HT-29 (cell line): ENCODE measurements at regions not wholly inside any gene's neighbourhood (a gene's known extent, or its start where the extent isn't known, plus 50 kb on each side); places are given as distances from the start of the nearest gene placed in this dataset.
"Not testable (repeated sequence)": the region's sequence is repeated elsewhere in the genome, so short reads cannot be mapped to it uniquely, and the experiment has no call there.

Experiments used
- DNase-seq: peaks from one replicate; pipeline ENCODE4 v3.0.0-alpha.2; 2015; ENCODE audit warnings: low spot score

DNA sequence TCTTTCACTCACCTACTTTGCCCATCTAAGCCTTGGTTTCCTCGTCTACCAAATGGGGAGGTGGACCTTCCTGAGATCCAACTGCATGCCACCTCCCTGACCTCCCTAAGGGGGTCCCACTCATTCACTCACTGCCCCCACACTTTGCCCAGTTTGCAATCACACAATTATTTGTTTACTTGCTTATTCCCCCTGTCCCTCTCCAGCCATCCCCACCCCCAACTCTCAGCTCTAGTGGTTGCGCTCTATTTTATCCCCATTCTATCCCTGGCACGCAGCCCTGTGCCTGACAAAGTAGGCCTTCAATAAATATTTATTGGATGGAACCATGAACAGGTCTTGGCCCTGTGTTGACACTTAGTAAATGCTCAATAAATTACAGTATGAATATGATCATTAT, 130.8 kb upstream of the LARP1 start:
- DNase-seq: no peak

DNA sequence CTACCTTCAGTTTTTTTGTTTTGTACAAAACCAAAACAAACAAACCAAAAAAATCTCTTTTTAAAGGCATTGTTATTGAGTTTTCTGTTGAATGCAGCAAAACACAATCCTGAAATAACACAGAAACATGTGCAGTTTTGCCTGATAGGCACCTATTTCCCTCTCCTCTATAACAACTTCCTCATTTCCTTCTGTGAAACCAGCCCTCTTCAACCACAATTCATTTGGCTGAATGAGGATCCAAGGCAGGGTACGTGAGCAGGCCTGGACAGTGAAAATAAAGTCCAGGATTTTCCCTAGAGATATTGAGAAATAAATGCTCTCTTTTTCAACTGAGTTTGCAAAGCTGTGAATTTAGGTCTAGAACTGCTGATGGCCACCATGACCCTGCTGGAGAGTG, 134.8 kb upstream of the LARP1 start:
- DNase-seq: no peak

DNA sequence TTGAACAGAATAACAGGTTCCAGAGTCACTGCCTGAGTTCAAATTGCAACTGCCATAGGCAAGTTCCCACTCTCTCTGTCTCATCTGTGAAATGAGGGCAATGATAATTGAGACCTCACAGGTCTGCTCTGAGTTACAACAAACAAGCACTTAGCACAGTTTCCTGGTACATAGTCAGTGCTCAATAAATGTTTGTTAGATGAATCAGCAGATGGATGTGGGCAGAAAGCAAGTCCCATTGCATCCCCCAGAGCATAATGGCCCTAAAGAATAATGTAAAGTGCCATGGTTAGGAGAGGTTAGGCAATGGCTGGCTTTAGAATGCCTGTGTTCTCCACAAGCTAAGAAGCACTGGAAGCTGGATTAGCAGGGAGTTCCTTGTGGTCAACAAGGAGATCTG, 136.5 kb upstream of the LARP1 start:
- no peak for DNase-seq

DNA sequence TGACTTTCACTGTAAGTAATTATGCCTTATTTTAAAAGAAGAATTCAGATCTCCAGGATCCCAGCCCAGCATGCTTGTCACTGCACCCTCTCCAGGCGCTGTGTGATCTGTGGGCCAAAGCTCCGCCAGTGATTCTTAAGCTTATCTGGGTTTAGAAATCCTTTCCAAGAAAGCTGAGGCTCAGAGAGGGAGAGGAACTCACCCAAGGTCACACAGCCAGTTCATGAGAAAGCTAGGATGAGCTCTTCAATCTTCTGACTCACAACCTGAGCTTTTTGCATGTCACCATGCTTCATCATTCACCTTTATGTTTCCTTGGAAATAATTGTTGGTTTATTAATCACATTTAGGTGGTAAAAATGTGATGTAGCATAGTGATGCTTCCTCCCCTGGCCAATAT, 136.6 kb upstream of the HAND1 start:
- DNase-seq: no peak

DNA sequence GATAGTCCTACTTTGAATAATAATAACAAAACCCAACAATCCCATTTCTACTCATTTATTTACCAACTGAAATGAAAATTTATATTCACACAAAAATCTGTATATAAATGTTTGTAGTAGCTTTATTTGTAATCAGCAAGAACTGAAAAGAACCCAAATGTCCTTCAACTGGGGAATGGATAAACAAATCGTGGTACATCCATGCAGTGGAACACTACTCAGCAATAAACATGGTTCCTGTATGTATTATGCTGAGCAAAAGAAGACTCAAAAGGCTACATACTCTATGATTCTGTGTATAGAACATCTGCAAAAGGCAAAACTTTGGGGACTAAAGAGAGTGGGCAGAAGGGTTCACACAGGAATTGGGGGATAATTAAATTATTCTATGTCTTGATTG, 136.1 kb upstream of the HAND1 start:
- DNase-seq: no peak

DNA sequence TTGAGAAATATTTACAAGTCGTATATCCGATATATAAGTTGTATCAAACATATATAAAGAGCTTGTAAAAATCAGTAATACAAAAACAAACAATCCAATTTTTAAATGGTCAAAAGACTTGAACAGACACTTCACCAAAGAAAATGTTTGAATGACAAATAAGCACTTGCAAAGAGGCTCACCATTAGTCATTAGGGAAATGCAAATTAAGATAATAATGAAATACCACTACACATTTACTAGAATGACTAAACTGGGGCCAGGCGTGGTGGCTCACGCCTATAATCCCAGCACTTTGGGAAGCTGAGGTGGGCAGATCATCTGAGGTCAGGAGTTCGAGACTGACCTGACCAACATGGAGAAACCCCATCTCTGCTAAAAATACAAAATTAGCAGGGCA, 134.6 kb upstream of the HAND1 start:
- DNase-seq: no peak

DNA sequence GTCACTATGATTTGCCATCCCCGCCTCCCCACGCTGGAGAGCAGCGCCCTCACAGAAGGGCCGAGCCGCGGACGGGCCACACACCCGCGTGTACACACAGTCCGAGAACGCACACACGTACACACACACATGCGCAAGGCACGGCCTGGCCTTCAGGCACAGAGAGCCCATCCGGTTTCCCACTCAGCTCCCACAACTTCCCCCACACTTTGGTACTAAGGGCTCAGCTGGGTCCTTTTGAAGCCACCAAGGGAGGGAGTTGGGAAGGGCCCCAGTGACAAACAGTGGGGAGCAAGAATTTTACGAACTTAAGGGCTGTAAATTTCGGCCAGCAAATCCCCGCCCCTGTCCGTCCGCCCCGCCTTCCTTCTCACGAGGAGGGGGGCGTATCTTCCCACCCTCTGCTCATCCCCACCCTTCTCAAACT, 133.3 kb upstream of the HAND1 start:
- DNase-seq: no peak

DNA sequence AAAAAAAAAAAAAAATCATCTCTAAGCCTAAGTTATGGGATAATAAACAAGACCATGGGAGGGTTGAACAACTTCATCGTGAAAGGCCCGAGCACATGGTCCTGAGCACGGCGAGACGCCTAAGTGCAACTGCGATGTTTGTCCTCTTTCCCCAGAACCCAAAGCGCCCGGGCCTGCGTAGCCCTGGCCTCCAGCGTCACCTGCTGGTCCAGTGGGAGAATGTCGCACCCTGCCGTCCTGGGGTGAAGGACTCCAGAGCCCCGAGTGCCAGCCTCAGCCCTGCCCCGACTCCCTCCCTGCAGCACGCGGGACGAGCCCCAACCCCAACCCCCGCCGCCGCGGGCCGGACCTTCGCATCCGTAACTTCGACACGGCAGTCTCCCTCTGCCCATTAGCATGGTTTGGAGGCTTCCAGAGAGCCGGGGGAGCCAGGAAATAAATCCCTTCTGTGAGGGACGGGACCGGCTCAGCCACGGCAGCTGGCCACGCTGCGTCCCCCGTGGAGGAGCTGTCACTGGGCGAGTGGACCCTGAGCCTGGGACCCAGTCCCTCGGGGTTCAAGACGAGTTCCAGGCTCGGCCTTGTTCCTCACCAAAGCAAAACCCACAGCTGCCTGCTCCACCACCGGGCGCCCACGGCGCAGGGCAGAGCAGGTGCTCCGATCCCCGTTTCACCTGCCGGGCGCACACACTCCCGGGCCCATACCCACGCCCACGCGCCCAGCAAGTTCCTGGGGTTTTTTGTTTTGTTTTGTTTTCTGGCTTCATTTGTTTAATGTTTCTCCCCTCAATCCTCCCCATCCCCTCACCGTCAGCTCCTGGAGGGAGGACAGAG, 132.5 kb upstream of the HAND1 start:
- peak; percentile 85 for DNase-seq

DNA sequence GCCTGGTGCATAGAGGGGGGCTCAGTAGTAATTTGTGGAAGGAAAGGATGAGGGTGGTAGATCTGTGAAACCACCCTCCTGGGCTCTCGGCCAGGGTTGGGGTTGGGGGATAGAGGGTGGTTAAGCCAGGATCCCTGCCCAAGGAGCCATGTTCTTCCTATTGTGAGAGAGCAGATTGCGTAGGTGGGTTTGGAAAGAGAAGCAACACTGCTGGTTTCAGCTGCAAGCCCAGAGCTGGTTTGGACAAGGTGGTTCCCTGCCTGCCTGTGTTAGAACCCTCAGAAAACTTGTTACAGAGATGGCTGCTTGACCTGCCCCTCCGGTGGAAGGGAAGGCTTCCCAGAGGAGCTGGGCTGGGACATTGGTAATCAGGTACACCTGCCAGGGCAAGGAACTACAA, 131.2 kb upstream of the HAND1 start:
- DNase-seq: no peak

DNA sequence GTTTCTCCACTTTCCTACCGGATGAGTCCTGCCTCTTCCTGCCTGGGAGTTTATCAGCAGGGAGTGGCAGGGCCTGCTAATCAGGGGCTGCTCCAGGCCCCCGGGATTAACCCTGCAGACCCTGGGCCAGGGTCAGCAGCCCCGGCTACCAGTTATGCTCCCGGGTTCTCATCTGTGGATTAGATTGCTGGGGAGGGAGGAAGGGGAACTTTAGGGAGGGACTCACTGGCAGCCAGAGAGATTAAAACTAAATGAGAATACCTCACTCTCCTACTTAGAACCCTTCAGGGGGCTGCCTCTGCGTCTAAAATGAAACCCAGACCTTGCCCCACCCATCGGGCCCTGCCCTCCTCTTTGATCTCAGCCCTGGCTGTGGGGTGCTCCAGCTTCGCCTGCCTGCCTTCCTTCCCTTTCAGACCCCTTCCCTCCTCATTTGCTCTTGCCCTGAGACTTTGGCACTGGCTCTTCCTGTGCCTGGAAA, 130.5 kb upstream of the HAND1 start:
- DNase-seq: no peak

DNA sequence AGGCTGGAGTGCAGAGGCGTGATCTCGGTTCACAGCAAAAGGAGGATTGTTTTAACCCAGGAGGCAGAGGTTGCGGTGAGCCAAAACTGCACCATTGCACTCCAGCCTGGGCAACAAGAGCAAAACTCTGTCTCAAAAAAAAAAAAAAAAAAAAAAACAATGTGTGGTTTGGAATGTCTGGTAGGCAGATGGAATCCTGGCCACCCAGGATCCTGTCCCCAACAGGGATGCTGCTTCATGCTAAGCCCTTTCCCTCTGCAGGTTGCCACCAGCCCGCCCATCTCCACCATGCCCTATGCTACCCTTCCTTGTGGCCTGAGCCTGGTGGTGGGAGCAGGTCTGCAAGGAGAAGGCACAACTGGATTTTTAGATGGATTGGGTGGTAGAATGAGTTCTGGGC, 129.7 kb upstream of the HAND1 start:
- DNase-seq: no peak

DNA sequence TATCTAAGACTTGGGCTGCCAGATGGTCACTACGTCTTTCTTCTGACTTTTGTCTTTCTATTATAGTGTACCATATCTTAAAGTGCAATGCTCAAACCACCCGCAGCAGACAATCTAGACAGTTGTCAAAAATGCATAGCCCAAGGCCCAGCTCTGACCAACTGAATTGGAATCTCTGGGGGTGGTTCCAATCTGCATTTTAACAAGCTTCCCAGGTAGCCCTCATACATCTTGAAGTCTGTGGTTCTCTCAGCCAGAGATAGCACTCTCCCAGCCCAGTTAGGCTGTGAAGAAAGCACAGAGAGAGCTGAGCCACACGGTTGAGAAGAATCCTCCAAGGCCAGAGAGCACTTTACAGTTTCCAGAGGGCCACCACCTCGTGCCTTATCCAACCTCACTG, 128.2 kb upstream of the HAND1 start:
- no peak for DNase-seq

DNA sequence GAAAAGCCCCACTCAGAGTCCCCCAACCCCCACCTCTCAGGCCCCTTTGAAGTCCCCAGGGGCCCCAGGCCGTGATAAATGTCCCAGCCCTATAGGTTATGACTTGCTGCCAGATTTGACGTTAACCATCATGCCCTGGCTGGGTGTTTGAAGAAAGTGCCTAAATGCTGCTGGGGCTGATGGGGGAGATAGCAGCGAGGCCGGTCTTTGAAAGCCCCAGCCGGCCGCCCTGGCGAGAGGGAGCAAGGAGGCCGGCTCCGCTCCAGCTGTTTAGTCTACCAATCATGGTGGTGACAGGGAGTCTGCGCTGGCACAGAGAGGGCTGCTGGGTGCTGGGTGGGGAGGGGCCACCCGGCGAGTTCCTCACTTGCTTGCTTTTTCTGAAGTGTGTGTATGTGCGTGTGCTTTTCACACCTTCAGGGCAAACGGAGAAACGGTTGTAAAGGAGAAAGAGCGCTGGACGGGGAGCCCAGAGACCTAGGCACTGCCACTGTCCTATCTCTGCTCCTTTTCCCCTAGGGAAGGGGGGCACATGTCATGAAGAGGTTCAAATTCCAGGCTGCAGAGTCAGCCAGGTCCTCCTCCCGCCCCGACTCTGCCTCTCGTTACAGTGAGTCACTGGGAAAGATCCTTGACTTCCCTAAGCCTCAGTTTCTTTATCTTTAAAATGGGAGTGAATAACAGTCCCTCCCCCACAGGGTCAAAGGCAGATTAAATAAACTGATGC, 126.1 kb upstream of the HAND1 start:
- DNase-seq: no peak

DNA sequence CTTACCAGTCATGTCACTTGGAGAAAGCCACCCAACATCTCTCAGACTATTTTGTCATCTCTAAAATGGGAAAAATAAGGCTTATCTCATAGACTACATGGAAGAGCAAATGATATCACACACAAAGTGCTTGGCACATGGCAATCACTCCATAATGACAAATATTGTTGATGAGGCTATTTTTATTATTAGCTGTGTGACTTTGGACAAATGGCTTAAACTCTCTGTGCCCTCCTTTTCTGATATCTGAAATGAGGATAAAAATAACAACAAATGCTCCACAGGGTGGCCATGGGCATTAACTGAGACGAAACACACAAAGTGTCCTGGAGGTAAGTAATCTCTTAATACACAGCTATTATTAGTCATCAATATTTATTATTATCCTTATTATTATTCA, 125.5 kb upstream of the HAND1 start:
- DNase-seq: no peak

DNA sequence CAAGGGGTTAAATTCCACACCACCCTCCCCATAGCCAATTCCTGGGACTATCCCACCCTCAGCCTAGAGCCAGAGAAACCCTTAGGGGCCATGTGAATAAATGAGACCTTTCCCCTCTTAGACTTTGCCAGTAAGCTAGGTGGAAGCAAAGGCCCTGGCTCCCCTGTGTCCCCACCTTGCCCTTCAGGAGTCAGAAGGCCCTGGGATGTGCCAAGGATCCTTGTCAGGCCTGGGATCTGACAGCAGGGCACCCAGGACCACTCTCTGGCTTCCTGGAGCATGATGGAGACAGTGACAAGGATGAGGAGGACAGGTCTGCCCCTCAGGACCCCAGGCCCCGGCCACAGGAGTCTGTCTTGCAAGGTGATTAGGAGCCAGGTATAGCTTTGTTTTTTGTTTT, 125.0 kb upstream of the HAND1 start:
- DNase-seq: no peak

DNA sequence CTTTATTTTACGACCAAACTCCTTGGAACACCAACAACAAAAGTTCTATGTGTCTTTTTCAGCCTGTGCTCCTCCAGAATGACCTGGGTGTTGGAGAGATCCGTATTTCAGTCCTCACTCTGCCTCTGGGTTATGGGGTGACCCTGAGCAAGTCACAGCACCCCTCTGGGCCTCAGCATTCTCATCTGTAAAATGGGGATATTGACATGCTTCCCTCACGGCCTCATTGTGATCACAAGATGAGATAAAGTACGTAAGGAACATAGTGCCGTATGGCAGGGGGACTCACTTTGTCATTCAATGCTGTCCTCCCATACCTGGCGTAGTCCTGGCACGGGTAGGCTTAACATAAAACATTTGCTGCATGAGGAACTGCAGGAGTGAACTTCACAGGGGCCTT, 123.0 kb upstream of the HAND1 start:
- DNase-seq: no peak

DNA sequence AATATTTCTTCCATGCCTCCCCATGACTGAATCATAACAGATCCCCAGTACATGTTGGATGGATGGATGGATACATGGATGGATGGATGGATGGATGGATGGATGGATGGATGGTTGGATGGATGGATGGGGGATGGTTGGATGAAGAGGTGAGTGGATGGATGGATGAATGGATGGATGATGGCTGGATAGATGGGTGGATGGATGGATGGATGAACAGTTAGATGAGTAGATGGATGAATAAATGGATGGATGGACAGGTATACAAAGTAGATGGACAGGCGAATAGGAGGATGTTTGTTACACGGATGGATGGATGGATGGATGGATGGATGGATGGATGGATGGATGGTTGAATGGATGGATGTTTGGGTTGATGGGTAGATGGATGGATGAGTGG, 120.0 kb upstream of the HAND1 start:
- DNase-seq: no peak

DNA sequence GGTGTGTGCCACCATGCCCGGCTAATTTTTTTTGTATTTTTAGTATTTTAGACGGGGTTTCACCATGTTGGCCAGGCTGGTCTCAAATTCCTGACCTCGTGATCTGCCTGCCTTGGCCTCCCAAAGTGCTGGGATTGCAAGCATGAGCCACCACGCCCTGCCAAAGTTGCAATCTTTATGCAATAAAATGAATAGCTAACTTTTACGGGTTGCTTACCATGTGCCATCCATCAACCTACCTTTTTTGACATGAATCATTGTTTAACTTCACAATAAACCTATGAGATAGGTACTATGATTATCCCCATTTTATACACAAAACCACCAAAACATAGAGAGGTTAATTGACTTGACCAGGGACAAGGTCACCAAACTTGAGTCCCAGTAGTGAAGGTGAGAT, 118.8 kb upstream of the HAND1 start:
- DNase-seq: not testable (repeated sequence)

DNA sequence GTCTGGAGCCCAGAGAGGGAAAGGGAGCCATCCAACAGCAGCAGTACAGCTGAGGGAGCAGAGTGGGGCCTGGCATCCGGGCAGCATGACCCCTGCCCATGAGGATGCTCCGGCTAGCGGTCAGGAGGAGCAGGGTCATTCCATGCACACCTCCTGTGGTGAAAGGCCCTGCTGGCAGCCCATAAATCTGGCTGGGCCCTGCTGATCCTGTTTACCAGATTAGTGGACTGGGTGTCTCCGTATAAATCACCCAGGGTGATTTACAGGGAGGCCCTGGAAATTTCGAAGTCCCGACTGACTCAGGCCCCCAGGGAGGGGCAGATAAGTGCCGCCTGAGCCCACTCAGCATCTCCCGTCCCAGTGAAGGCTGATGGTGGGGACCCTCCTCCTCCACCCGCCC, 117.6 kb upstream of the HAND1 start:
- no peak for DNase-seq

DNA sequence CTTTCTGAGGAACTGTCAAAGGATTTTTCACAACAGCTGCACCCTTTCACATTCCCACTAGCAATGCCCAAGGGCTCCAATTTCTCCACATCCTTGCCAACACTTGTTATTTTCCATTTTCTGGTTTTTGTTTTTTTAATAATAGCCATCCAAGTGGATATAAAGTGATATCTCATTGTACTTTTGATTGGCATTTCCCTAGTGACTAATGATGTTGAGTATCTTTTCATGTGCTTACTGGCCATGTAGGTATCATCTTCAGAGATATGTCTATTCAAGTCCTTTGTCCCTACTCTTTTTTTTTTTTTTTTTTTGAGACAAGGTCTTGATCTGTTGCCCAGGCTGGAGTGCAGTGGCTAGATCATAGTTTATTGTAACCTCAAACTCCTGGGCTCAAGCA, 115.8 kb upstream of the HAND1 start:
- DNase-seq: no peak

DNA sequence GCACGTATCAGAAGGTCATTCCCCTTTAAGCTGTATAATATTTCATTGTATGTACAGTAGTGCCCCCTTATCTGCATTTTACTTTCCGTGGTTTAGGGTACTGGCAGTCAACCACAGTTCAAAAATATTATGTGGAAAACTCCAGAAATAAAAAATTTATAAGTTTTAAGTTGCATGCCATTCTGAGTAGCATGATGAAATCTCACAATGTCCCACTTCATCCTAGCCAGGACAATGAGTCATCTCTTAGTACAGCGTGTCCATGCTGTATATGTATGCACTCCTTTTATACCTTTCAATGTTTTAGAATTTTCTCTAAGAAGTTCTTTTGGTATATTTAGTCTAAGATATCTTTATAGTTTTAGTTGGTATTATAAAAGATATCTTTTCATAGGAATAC, 115.0 kb upstream of the HAND1 start:
- DNase-seq: no peak

DNA sequence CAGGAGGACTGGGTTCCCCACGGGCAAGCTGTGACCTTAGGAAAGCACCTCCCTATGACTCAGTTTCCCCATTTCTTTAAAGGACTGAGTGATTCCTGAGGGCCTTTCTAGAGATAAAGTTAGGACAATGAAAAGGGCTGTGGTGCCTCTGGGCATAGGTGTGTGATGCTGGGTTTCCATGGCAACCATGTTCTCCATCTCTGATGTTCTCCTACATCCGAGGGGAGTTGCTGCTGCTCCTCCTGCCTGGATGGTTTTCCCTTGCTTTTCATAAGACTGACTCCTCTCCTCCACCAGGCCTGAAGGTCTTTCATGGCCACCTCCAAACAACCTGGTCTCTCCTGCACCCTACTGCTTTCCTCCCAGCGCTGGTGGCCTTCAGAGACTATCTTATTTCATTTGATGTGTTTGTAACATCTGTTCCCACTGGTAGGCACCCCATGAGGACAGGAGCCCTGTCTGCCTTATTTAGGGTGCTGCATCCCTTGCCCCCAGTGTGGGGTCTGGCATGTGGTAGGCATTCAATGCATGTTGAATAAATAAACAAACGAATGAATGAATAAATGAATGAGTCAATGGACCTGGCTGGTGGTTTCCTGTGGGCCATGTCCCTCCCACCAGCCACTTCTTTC, 112.2 kb upstream of the HAND1 start:
- no peak for DNase-seq

DNA sequence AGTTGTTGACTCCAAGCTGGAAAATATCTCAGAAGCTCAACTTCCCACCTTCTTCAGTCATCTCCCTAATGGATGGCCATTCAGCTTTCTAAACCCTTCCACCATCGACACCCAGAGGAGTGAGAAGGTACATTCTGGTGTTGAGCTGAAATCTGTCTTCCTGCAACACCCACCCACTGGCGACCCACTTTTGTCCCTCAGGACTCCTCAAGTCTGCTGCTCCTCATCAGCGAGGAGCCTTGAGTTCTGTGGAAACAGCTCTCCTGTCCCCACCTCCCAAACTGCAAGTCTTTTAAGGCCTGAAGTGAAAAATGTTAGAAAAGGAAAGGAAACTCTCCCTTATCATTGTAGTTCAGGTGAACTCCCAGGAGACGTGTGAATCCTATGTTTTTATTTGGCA, 111.5 kb upstream of the HAND1 start:
- no peak for DNase-seq
